H7 (cell line): ENCODE measurements at regions not wholly inside any gene's neighbourhood (a gene's known extent, or its start where the extent isn't known, plus 50 kb on each side); places are given as distances from the start of the nearest gene placed in this dataset.

Source experiments
- DNase-seq: peaks from one replicate; pipeline ENCODE4 v3.0.0; 2012
- H3K27me3 ChIP-seq: 2 replicates; pipeline ENCODE4 v1.6.0; 2011; ENCODE audit warnings: mild to moderate bottlenecking, low read length; ENCODE audit not compliant: control insufficient read depth, insufficient read depth
- H3K36me3 ChIP-seq: replicated peaks from 2 replicates; pipeline ENCODE4 v1.5.1; 2011; ENCODE audit warnings: low read length; ENCODE audit not compliant: control insufficient read depth, insufficient read depth
- H3K4me3 ChIP-seq: 2 replicates; pipeline ENCODE4 v1.5.1; 2011; ENCODE audit warnings: low read depth, mild to moderate bottlenecking, control low read depth, low read length, moderate library complexity; ENCODE audit not compliant: insufficient read depth

DNA sequence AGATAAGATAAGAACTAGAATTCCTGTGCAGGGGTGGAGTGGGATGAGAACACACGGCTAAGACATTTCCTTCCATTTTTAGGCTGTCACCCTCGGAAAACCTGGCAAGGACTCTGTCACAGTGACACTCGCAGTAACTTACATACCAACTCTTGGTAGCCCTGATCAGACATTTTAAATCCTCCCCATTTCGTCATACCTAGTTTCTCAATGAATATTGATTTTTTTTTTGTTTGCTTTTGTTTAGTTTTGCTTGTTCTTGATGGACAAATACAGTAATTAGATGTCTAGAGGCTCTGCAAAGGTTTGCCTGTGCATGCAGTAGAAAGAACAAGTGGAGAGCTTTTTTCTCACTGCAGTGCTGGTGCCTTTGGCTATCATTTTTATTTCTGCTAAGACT is 213.0 kb upstream of the FAM83B start:
- Histone ChIP-seq H3K36me3 (no peaks in the 10 kb centered on the region), H3K4me3 (no peak overlapping the region), H3K27me3 (no peaks in the 10 kb centered on the region)
- DNase-seq, result no peak

GRCh38 chr6:54640911-54641310 is 205.7 kb upstream of the FAM83B start:
- H3K36me3 ChIP-seq, result no peaks in the 10 kb centered on the region
- H3K4me3 ChIP-seq, result no peak overlapping the region
- no peak for DNase-seq
- no peaks in the 10 kb centered on the region for H3K27me3 ChIP-seq

DNA sequence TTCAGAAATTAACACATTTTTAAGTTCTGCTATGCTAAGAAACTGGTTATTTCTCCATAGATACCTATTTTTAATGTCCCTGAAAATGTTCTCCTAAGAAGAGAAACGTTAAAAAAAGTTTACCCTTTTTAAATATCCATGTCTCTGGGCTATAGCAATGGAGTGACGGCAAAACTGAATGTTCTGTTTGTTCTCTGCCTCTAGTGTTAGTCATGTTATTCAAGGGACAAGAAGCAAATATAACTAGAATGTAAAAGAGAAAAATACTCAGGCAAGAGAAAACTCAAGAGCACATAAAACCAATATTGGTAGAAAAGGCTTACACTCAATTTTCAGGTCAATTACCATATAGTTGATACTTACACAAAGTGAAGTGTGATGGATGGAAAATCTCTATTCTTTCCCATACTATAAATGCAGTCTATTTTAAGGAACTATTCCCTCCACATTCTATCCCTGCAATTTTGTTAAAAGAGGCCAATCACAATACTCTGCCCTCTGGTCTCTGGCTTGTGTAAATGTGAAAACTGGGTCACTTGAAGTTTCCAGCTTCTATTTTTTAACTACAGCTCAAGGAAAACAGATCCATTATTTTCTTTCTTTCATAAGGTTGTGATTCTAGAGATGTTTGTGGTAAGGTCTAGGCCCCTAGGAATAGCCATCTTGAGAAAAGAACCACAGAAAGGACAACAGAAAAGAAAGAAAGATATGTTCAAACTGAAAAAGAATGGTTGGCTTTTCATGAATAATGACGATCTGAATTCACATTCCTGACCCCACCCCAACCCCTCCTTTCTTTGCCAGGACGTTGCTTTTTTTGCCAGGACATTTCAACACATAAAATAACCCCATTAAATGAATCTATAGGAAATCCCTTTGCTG is 200.3 kb upstream of the FAM83B start:
- Histone ChIP-seq H3K4me3 (no peak overlapping the region), H3K36me3 (no peaks in the 10 kb centered on the region), H3K27me3 (no peaks in the 10 kb centered on the region)
- DNase-seq, result no peak

- Histone ChIP-seq H3K4me3 (no peak overlapping the region), H3K36me3 (no peaks in the 10 kb centered on the region), H3K27me3 (no peaks in the 10 kb centered on the region)
- DNase-seq, result no peak
These were observed 199.5 kb upstream of the FAM83B start for GRCh38 chr6:54646951-54647664.

DNA sequence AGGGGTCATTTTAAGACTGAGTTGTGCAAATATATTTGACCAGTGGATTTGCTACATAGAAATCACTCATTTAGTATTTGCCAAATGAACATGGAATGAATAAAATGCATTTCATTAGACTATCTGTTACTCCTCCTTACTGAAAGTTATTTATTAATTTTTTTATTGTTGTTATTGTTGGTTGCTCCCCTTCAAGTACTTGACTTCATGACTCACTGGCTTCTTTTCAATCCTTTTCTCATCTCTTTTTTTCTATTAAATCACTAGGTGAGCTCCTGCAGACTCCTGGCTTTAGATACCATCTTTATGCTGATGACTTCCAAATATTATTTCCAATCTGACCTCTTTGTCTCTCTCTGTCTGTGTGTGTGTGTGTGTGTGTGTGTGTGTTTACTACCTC is 192.2 kb upstream of the FAM83B start:
- Histone ChIP-seq H3K27me3 (no peaks in the 10 kb centered on the region), H3K36me3 (no peaks in the 10 kb centered on the region), H3K4me3 (no peak overlapping the region)
- DNase-seq, result no peak

DNA sequence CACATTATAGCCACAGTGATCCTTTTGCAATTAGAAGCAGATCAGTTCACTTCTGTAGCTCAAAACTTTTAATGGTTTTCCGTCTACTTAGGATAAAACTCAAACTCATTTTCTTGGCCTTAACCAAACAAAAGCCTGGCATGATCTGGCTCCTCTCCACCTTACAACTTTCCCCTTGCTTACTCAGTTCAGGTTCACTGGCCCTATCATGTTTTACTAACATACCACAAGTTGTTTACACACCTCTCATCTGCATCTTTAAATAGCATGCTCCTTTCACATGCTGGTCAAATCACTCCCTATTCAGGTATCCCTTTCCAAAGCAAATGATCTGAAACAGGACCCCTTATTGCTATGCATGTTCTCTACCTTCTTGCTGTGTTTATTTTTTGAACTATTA is 191.4 kb upstream of the FAM83B start:
- DNase-seq, result no peak
- no peaks in the 10 kb centered on the region for H3K36me3 ChIP-seq

DNA sequence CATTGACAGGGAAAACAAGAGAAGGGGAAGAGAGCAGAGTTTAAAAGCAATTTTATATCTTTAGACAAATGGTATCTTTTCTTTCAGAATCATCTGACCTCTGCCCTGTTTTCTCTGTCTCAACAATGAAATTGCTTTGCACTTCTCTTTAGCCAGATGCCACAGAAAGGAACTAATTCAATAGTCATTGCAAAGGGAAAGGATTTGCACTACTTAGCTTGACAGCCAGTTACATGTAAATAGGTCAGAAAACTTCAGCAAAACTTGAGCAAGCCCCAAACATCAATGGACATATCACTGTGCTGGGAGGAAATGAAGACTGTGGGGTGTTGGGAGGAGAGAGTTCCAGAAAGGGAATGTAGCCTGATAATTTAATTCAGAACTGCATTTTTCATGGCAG is 181.3 kb upstream of the FAM83B start:
- no peak overlapping the region for H3K4me3 ChIP-seq
- DNase-seq, result no peak
- no peaks in the 10 kb centered on the region for H3K27me3 ChIP-seq

More for the DNA sequence above, 191.4 kb upstream of the FAM83B start:
- H3K27me3 ChIP-seq, result no peaks in the 10 kb centered on the region
- no peak overlapping the region for H3K4me3 ChIP-seq

GRCh38 chr6:54680531-54680930 is 166.0 kb upstream of the FAM83B start:
- DNase-seq, result no peak
- no peak overlapping the region for H3K4me3 ChIP-seq
- peaks cover 5% of the 10 kb centered on the region for H3K27me3 ChIP-seq
- H3K36me3 ChIP-seq, result no peaks in the 10 kb centered on the region

More for the DNA sequence above, 181.3 kb upstream of the FAM83B start:
- H3K36me3 ChIP-seq, result no peaks in the 10 kb centered on the region

GRCh38 chr6:54681267-54681666 is 165.3 kb upstream of the FAM83B start:
- H3K36me3 ChIP-seq, result no peaks in the 10 kb centered on the region
- no peak for DNase-seq
- peaks cover 8% of the 10 kb centered on the region for H3K27me3 ChIP-seq
- no peak overlapping the region for H3K4me3 ChIP-seq

DNA sequence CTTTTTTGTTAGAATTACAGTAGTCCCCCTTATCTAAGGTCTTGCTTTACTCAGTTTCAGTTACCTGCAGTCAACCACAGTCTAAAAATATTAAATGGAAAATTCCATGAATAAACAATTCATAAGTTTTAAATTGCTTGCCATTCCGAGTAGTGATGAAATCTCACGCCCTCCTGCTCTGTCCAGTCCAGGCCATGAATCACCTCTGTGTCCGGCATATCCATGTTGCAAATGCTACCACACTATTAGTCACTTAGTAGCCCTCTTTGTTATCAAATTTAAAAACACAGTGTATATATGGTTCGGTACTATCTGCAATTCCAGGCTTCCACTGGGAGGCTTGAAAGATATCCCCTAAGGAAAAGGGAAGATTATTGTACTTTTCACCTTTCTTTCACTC is 164.6 kb upstream of the FAM83B start:
- H3K4me3 ChIP-seq, result no peak overlapping the region

DNA sequence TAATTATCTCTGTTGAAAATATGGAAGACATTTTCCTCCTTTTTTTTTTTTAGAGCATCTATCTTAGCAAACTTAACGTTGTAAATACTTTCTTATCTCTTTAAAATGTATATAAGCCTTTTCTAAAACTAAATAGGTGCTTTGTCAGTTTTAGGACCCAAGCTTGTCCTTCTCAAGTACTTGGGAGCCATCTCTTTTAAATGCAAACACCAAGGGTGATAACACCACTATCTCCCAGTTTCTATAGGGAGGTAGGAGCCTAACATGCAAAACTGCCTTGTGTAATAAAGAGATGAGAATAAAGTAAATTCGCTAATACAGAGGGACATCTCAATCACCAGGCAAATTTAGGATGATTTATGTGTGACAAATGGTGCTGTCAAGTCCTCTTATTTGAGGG is 157.0 kb upstream of the FAM83B start:
- Histone ChIP-seq H3K4me3 (no peak overlapping the region), H3K36me3 (no peaks in the 10 kb centered on the region), H3K27me3 (peaks cover 62% of the 10 kb centered on the region)
- DNase-seq, result no peak

More for the DNA sequence above, 164.6 kb upstream of the FAM83B start:
- Histone ChIP-seq H3K27me3 (peaks cover 15% of the 10 kb centered on the region), H3K36me3 (no peaks in the 10 kb centered on the region)
- DNase-seq, result no peak

DNA sequence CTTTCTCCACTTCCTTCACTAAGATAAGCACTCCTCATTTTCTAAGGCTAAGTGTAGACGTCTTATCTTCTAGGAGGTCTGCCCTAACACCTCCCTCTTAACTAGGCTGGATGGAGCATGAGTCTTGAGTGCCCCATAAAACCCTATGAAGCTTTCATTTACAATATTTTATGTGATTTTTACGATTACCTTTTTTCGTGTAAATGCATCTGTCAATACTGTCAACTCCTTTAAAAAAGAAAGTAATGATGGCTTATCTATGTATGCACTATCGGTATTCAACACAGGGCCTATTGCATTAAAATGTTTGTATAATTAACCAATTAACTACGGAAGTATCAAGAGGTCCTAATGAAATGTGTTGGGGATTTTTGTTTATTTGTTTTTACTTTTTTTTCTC is 156.0 kb upstream of the FAM83B start:
- Histone ChIP-seq H3K4me3 (no peak overlapping the region), H3K27me3 (peaks cover 57% of the 10 kb centered on the region), H3K36me3 (no peaks in the 10 kb centered on the region)
- no peak for DNase-seq

GRCh38 chr6:54694928-54695532 is 151.5 kb upstream of the FAM83B start:
- DNase-seq, result no peak
- H3K36me3 ChIP-seq, result no peaks in the 10 kb centered on the region
- H3K4me3 ChIP-seq, result no peak overlapping the region
- H3K27me3 ChIP-seq, result peaks cover 22% of the 10 kb centered on the region

GRCh38 chr6:54695815-54696214 is 150.8 kb upstream of the FAM83B start:
- peaks cover 15% of the 10 kb centered on the region; the same call in 1 of the 2 replicates for H3K27me3 ChIP-seq
- no peak for DNase-seq
- H3K36me3 ChIP-seq, result no peaks in the 10 kb centered on the region
- no peak overlapping the region for H3K4me3 ChIP-seq

GRCh38 chr6:54697424-54697823 is 149.1 kb upstream of the FAM83B start:
- H3K36me3 ChIP-seq, result no peaks in the 10 kb centered on the region
- no peak for DNase-seq
- H3K4me3 ChIP-seq, result no peak overlapping the region
- peaks cover 5% of the 10 kb centered on the region; the same call in 1 of the 2 replicates for H3K27me3 ChIP-seq
